HEK293 (cell line): ENCODE measurements at regions not wholly inside any gene's neighbourhood (a gene's known extent, or its start where the extent isn't known, plus 50 kb on each side); places are given as distances from the start of the nearest gene placed in this dataset.

ENCODE experiments used
- CTCF ChIP-seq: fragments of 450-650 bp; formaldehyde crosslinking; IDR thresholded peaks from 2 replicates; pipeline ENCODE4 v1.5.1; 2016; ENCODE audit warnings: missing biosample characterization, missing genetic modification characterization
- KLF1 ChIP-seq: fragments of 450-650 bp; formaldehyde crosslinking; IDR thresholded peaks from 2 replicates; pipeline ENCODE4 v1.5.1; 2016; ENCODE audit warnings: missing biosample characterization, missing genetic modification characterization
- MYNN ChIP-seq: fragments of 450-650 bp; formaldehyde crosslinking; IDR thresholded peaks from 2 replicates; pipeline ENCODE4 v1.5.1; 2016; ENCODE audit warnings: missing biosample characterization, missing genetic modification characterization, borderline replicate concordance
- RBAK ChIP-seq: fragments of 450-650 bp; formaldehyde crosslinking; IDR thresholded peaks from 2 replicates; pipeline ENCODE4 v1.5.1; 2016; ENCODE audit warnings: missing biosample characterization, missing genetic modification characterization
- ZBTB26 ChIP-seq: fragments of 450-650 bp; formaldehyde crosslinking; optimal IDR thresholded peaks from 2 replicates; pipeline ENCODE3; 2016; ENCODE audit warnings: missing biosample characterization, mild to moderate bottlenecking, missing genetic modification characterization
- ZFP41 ChIP-seq: fragments of 450-650 bp; formaldehyde crosslinking; IDR thresholded peaks from 2 replicates; pipeline ENCODE4 v1.5.1; 2016; ENCODE audit warnings: missing biosample characterization, missing genetic modification characterization, borderline replicate concordance
- ZNF335 ChIP-seq: fragments of 450-650 bp; formaldehyde crosslinking; conservative IDR thresholded peaks from 2 replicates; pipeline ENCODE4 v1.5.1; 2016; ENCODE audit warnings: missing biosample characterization, missing genetic modification characterization
- ZNF423 ChIP-seq: fragments of 450-650 bp; formaldehyde crosslinking; IDR thresholded peaks from 2 replicates; pipeline ENCODE4 v1.5.1; 2016; ENCODE audit warnings: missing biosample characterization, missing genetic modification characterization
- ZNF580 ChIP-seq: fragments of 450-650 bp; formaldehyde crosslinking; IDR thresholded peaks from 2 replicates; pipeline ENCODE4 v1.5.1; 2016; ENCODE audit warnings: missing biosample characterization, missing genetic modification characterization
- ZNF785 ChIP-seq: fragments of 450-650 bp; formaldehyde crosslinking; IDR thresholded peaks from 2 replicates; pipeline ENCODE4 v1.5.1; 2016; ENCODE audit warnings: missing biosample characterization, missing genetic modification characterization

GRCh38 chr5:133675376-133676154, 63.2 kb upstream of the FSTL4 start:
- TF ChIP-seq RBAK (tag by site-specific recombination) (no peak), ZBTB26 (tag by site-specific recombination) (no peak), CTCF (tag by site-specific recombination) (no peak), ZNF423 (no peak), KLF1 (tag by site-specific recombination) (no peak), ZFP41 (no peak), ZNF580 (tag by site-specific recombination) (no peak), ZNF785 (tag by site-specific recombination) (no peak), ZNF335 (tag by site-specific recombination) (no peak), MYNN (tag by site-specific recombination) (no peak)
